Mesendoderm (in vitro differentiated cells): ENCODE measurements at regions not wholly inside any gene's neighbourhood (a gene's known extent, or its start where the extent isn't known, plus 50 kb on each side); places are given as distances from the start of the nearest gene placed in this dataset.

Experiments
- DNase-seq: peaks from one replicate; pipeline ENCODE4 v3.0.0; 2013
- H2AK5ac ChIP-seq: 2 replicates; pipeline ENCODE4 v1.6.1; 2013; ENCODE audit warnings: low read length, inconsistent platforms
- H2BK120ac ChIP-seq: 2 replicates; pipeline ENCODE4 v1.6.1; 2013; ENCODE audit warnings: low read depth, mild to moderate bottlenecking, low read length, moderate library complexity, mixed read lengths
- H2BK15ac ChIP-seq: replicated peaks from 2 replicates; pipeline ENCODE4 v1.6.1; 2013; ENCODE audit warnings: low read depth, mild to moderate bottlenecking, moderate library complexity
- H2BK5ac ChIP-seq: 2 replicates; pipeline ENCODE4 v1.6.1; 2013; ENCODE audit warnings: low read length, inconsistent platforms
- H3K18ac ChIP-seq: 2 replicates; pipeline ENCODE4 v1.6.1; 2013; ENCODE audit warnings: mild to moderate bottlenecking, low read length, mixed read lengths
- H3K23ac ChIP-seq: one replicate; pipeline ENCODE4 v1.6.1; 2013; ENCODE audit warnings: low read length
- H3K27ac ChIP-seq: 2 replicates; pipeline ENCODE4 v1.5.1; 2013; ENCODE audit warnings: low read depth, mild to moderate bottlenecking, inconsistent platforms, low read length, moderate library complexity
- H3K27me3 ChIP-seq: 2 replicates; pipeline ENCODE4 v1.6.1; 2013; ENCODE audit warnings: low read length, control low read depth, mild to moderate bottlenecking, inconsistent platforms; ENCODE audit not compliant: insufficient read depth, poor library complexity
- H3K36me3 ChIP-seq: 2 replicates; pipeline ENCODE4 v1.6.1; 2013; ENCODE audit warnings: low read length, inconsistent platforms; ENCODE audit not compliant: control insufficient read depth, insufficient read depth
- H3K4ac ChIP-seq: one replicate; pipeline ENCODE4 v1.6.1; 2013; ENCODE audit warnings: low read depth, mild to moderate bottlenecking, low read length, moderate library complexity
- H3K4me1 ChIP-seq: 2 replicates; pipeline ENCODE4 v1.6.1; 2013; ENCODE audit warnings: low read depth, low read length, inconsistent platforms; ENCODE audit not compliant: control insufficient read depth
- H3K4me2 ChIP-seq: 2 replicates; pipeline ENCODE4 v1.6.1; 2013; ENCODE audit warnings: low read length
- H3K4me3 ChIP-seq: 2 replicates; pipeline ENCODE4 v1.5.1; 2013; ENCODE audit warnings: mild to moderate bottlenecking, low read length
- H3K56ac ChIP-seq: one replicate; pipeline ENCODE4 v1.6.1; 2013; ENCODE audit warnings: low read length
- H3K79me1 ChIP-seq: 2 replicates; pipeline ENCODE4 v1.6.1; 2013; ENCODE audit warnings: low read length, inconsistent platforms
- H3K79me2 ChIP-seq: 2 replicates; pipeline ENCODE4 v1.6.1; 2013; ENCODE audit warnings: mild to moderate bottlenecking, low read length; ENCODE audit not compliant: control insufficient read depth, insufficient read depth
- H3K9ac ChIP-seq: 2 replicates; pipeline ENCODE4 v1.6.1; 2013; ENCODE audit warnings: low read length, inconsistent platforms
- H4K5ac ChIP-seq: one replicate; pipeline ENCODE4 v1.6.1; 2013; ENCODE audit warnings: low read length
- H4K8ac ChIP-seq: one replicate; pipeline ENCODE4 v1.6.1; 2013; ENCODE audit warnings: low read depth, mild to moderate bottlenecking, control low read depth, low read length, moderate library complexity
- WGBS: extraction: QIAGEN DNeasy Blood & Tissue Kit; methylation state at CpG from one replicate; pipeline ENCODE4 v1.1.7; 2013; ENCODE audit warnings: low lambda C conversion rate, missing lambda C conversion rate; ENCODE audit not compliant: insufficient coverage; ENCODE audit errors: extremely low coverage; 5-methylcytosine and 5-hydroxymethylcytosine counted together

GRCh38 chr4:31360786-31361185 lies 640.6 kb downstream of the PCDH7 start:
- no peaks in the 10 kb centered on the region for H3K36me3 ChIP-seq
- H3K18ac ChIP-seq, result no peak overlapping the region
- H3K79me1 ChIP-seq, result no peaks in the 10 kb centered on the region
- H3K4ac ChIP-seq, result no peak overlapping the region
- no peak for DNase-seq
- no peak overlapping the region for H3K27ac ChIP-seq
- no CpG with 5 or more reads among the region's 1 CpG for WGBS
- H3K4me2 ChIP-seq, result no peak overlapping the region
- no peak overlapping the region for H2BK15ac ChIP-seq
- H3K23ac ChIP-seq, result no peak overlapping the region
- no peaks in the 10 kb centered on the region for H3K79me2 ChIP-seq
- H2BK120ac ChIP-seq, result no peak overlapping the region
- no peak overlapping the region for H4K8ac ChIP-seq
- no peak overlapping the region for H3K9ac ChIP-seq
- no peak overlapping the region for H3K4me3 ChIP-seq
- peaks cover 2% of the 10 kb centered on the region for H3K27me3 ChIP-seq
- H3K56ac ChIP-seq, result no peak overlapping the region
- H2AK5ac ChIP-seq, result no peak overlapping the region
- no peak overlapping the region for H4K5ac ChIP-seq
- no peak overlapping the region for H2BK5ac ChIP-seq
- H3K4me1 ChIP-seq, result no peaks in the 10 kb centered on the region

- H2BK15ac ChIP-seq, result no peak overlapping the region
- WGBS, result 100% methylated on average over 1 of the region's 4 CpGs
- no peaks in the 10 kb centered on the region for H3K79me2 ChIP-seq
These were observed 642.6 kb downstream of the PCDH7 start for GRCh38 chr4:31362756-31363155.

GRCh38 chr4:31365006-31365690 lies 645.0 kb downstream of the PCDH7 start:
- no peak overlapping the region for H3K9ac ChIP-seq
- H2BK15ac ChIP-seq, result no peak overlapping the region
- no peak overlapping the region for H2AK5ac ChIP-seq
- no peaks in the 10 kb centered on the region for H3K79me1 ChIP-seq
- H3K27me3 ChIP-seq, result peaks cover 2% of the 10 kb centered on the region
- H3K4me1 ChIP-seq, result no peaks in the 10 kb centered on the region
- no peak overlapping the region for H3K4ac ChIP-seq
- no peaks in the 10 kb centered on the region for H3K79me2 ChIP-seq
- no peak overlapping the region for H3K4me2 ChIP-seq
- no peak overlapping the region for H3K56ac ChIP-seq
- H2BK120ac ChIP-seq, result no peak overlapping the region
- no peak overlapping the region for H3K4me3 ChIP-seq
- H3K18ac ChIP-seq, result no peak overlapping the region
- H2BK5ac ChIP-seq, result no peak overlapping the region
- no peak overlapping the region for H4K8ac ChIP-seq
- H4K5ac ChIP-seq, result no peak overlapping the region
- H3K23ac ChIP-seq, result no peak overlapping the region
- no CpG with 5 or more reads among the region's 6 CpGs for WGBS
- no peaks in the 10 kb centered on the region for H3K36me3 ChIP-seq
- DNase-seq, result no peak
- no peak overlapping the region for H3K27ac ChIP-seq

More at GRCh38 chr4:31362756-31363155, 642.6 kb downstream of the PCDH7 start:
- Histone ChIP-seq H3K4ac (no peak overlapping the region), H3K4me1 (no peaks in the 10 kb centered on the region), H4K5ac (no peak overlapping the region), H3K56ac (no peak overlapping the region), H3K36me3 (no peaks in the 10 kb centered on the region), H3K23ac (no peak overlapping the region), H3K27ac (no peak overlapping the region), H3K18ac (no peak overlapping the region), H2AK5ac (no peak overlapping the region), H3K27me3 (peaks cover 2% of the 10 kb centered on the region), H3K4me3 (no peak overlapping the region), H3K9ac (no peak overlapping the region), H3K79me1 (no peaks in the 10 kb centered on the region), H2BK5ac (no peak overlapping the region), H2BK120ac (no peak overlapping the region), H4K8ac (no peak overlapping the region), H3K4me2 (no peak overlapping the region)
- no peak for DNase-seq

GRCh38 chr4:31366041-31366440 lies 645.9 kb downstream of the PCDH7 start:
- Histone ChIP-seq H3K23ac (no peak overlapping the region), H2BK120ac (no peak overlapping the region), H3K79me1 (no peaks in the 10 kb centered on the region), H3K79me2 (no peaks in the 10 kb centered on the region), H3K4me3 (no peak overlapping the region), H2BK15ac (no peak overlapping the region), H3K56ac (no peak overlapping the region), H3K27me3 (peaks cover 2% of the 10 kb centered on the region), H2AK5ac (no peak overlapping the region), H3K18ac (no peak overlapping the region), H3K4me2 (no peak overlapping the region), H4K5ac (no peak overlapping the region), H3K9ac (no peak overlapping the region), H3K27ac (no peak overlapping the region), H3K36me3 (no peaks in the 10 kb centered on the region), H3K4ac (no peak overlapping the region), H2BK5ac (no peak overlapping the region), H4K8ac (no peak overlapping the region), H3K4me1 (no peaks in the 10 kb centered on the region)
- peak; percentile 8 for DNase-seq
- no CpG with 5 or more reads among the region's 1 CpG for WGBS

GRCh38 chr4:31370866-31371465 lies 650.8 kb downstream of the PCDH7 start:
- H2BK5ac ChIP-seq, result no peak overlapping the region
- no peak overlapping the region for H2BK15ac ChIP-seq
- H3K56ac ChIP-seq, result no peak overlapping the region
- no peak overlapping the region for H2AK5ac ChIP-seq
- no peaks in the 10 kb centered on the region for H3K27me3 ChIP-seq
- H4K8ac ChIP-seq, result no peak overlapping the region
- H3K36me3 ChIP-seq, result no peaks in the 10 kb centered on the region
- H3K79me2 ChIP-seq, result no peaks in the 10 kb centered on the region
- DNase-seq, result peak; percentile 73
- no peaks in the 10 kb centered on the region for H3K4me1 ChIP-seq
- no peak overlapping the region for H3K23ac ChIP-seq
- no peaks in the 10 kb centered on the region for H3K79me1 ChIP-seq
- H3K4me2 ChIP-seq, result no peak overlapping the region
- no peak overlapping the region for H4K5ac ChIP-seq
- H3K27ac ChIP-seq, result no peak overlapping the region
- H3K9ac ChIP-seq, result no peak overlapping the region
- no peak overlapping the region for H3K4ac ChIP-seq
- 100% methylated on average over 1 of the region's 3 CpGs for WGBS
- H3K4me3 ChIP-seq, result no peak overlapping the region
- no peak overlapping the region for H2BK120ac ChIP-seq
- no peak overlapping the region for H3K18ac ChIP-seq
